CD4-positive, alpha-beta T cell treated with Interferon alpha-2 for 1 hour (primary cell): ENCODE measurements at regions not wholly inside any gene's neighbourhood (a gene's known extent, or its start where the extent isn't known, plus 50 kb on each side); places are given as distances from the start of the nearest gene placed in this dataset.
"Not testable (repeated sequence)": the region's sequence is repeated elsewhere in the genome, so short reads cannot be mapped to it uniquely, and the experiment has no call there.

Experiments
- DNase-seq, 2 donors: peaks; one replicate each; pipeline ENCODE4 v3.0.0-alpha.2; 2020 to 2022

GRCh38 chr3:94615275-94616065, 552.6 kb downstream of the NSUN3 start:
- no peak for DNase-seq

GRCh38 chr3:94616833-94617232, 554.0 kb downstream of the NSUN3 start:
- no peak for DNase-seq

GRCh38 chr3:94617312-94617711, 554.5 kb downstream of the NSUN3 start:
- DNase-seq = no peak

GRCh38 chr3:94619643-94620042, 556.8 kb downstream of the NSUN3 start:
- no peak for DNase-seq

- DNase-seq = no peak
Measured at GRCh38 chr3:94626573-94626972, 563.7 kb downstream of the NSUN3 start.

- no peak for DNase-seq
Measured at GRCh38 chr3:94627689-94628088, 564.8 kb downstream of the NSUN3 start.

- DNase-seq = no peak
Measured at GRCh38 chr3:94643400-94643799, 580.5 kb downstream of the NSUN3 start.

GRCh38 chr3:94645790-94646189, 582.9 kb downstream of the NSUN3 start:
- DNase-seq = no peak

GRCh38 chr3:94647131-94647530, 584.3 kb downstream of the NSUN3 start:
- no peak for DNase-seq

- not testable (repeated sequence) for DNase-seq
Measured at GRCh38 chr3:94648270-94649180, 585.7 kb downstream of the NSUN3 start.

- no peak for DNase-seq
Measured at GRCh38 chr3:94654096-94654495, 591.2 kb downstream of the NSUN3 start.

GRCh38 chr3:94665922-94666321, 603.1 kb downstream of the NSUN3 start:
- no peak for DNase-seq

- no peak for DNase-seq
Measured at GRCh38 chr3:94671078-94671477, 608.2 kb downstream of the NSUN3 start.

- DNase-seq = no peak
Measured at GRCh38 chr3:94673876-94674275, 611.0 kb downstream of the NSUN3 start.

GRCh38 chr3:94686208-94686607, 623.3 kb downstream of the NSUN3 start:
- no peak for DNase-seq

- DNase-seq = no peak
Measured at GRCh38 chr3:94693997-94694640, 631.3 kb downstream of the NSUN3 start.

GRCh38 chr3:94694894-94695293, 632.0 kb downstream of the NSUN3 start:
- no peak for DNase-seq

GRCh38 chr3:94704467-94704866, 641.6 kb downstream of the NSUN3 start:
- DNase-seq = no peak

GRCh38 chr3:94709249-94709902, 646.5 kb downstream of the NSUN3 start:
- DNase-seq = no peak

GRCh38 chr3:94714194-94714593, 651.3 kb downstream of the NSUN3 start:
- DNase-seq = no peak

GRCh38 chr3:94716326-94717018, 653.6 kb downstream of the NSUN3 start:
- DNase-seq = no peak

GRCh38 chr3:94734206-94734605, 671.3 kb downstream of the NSUN3 start:
- DNase-seq = no peak
